ENCODE measurements at regions not wholly inside any gene's neighbourhood (a gene's known extent, or its start where the extent isn't known, plus 50 kb on each side); places are given as distances from the start of the nearest gene placed in this dataset.

- Histone ChIP-seq H3K4me1 (ENCODE audit: insufficient read depth) (peaks cover 15% of the 10 kb centered on the region), H3K79me2 (replicated peaks; ENCODE audit: insufficient read depth) (no peaks in the 10 kb centered on the region), H3K9me2 (ENCODE audit: insufficient read depth) (peaks cover 12% of the 10 kb centered on the region), H2AFZ (no peak overlapping the region), H3F3A (replicated peaks; ENCODE audit: low read depth) (no peaks in the 10 kb centered on the region), H3K4me2 (peak overlapping the region; percentile 12; the same call in 1 of the 2 replicates), H3K4me3 (no peak overlapping the region), H3K27ac (ENCODE audit: low read depth) (peak overlapping the region; percentile 71), H3K27me3 (ENCODE audit: insufficient read depth) (no peaks in the 10 kb centered on the region), H4K20me1 (replicated peaks; ENCODE audit: insufficient read depth) (no peaks in the 10 kb centered on the region), H3K36me3 (ENCODE audit: insufficient read depth) (no peaks in the 10 kb centered on the region)
- peak; percentile 67 for ATAC-seq
- peaks cover 21% of the 10 kb centered on the region for H3K9me3 Mint-ChIP-seq
- no peak for TF ChIP-seq ETS1 (IDR thresholded peaks at IDR 0.05)
- peak; percentile 78 for TF ChIP-seq NANOG (IDR thresholded peaks at IDR 0.05; ENCODE audit: borderline replicate concordance)
- TF ChIP-seq CTCF (conservative IDR thresholded peaks at IDR 0.05; ENCODE audit: low read depth in 2 of 2): no peak
- TF ChIP-seq ZNF114 (CRISPR knock-in tag; IDR thresholded peaks at IDR 0.05): no peak
- TF ChIP-seq STAT1 (IDR thresholded peaks at IDR 0.05; ENCODE audit: unreplicated experiment): no peak
- TF ChIP-seq EZH2 (IDR thresholded peaks at IDR 0.05; ENCODE audit: low read depth, unreplicated experiment): no peak
- DNase-seq (ENCODE audit: low spot score): peak; percentile 17
- H3K4me1 Mint-ChIP-seq: peaks cover 15% of the 10 kb centered on the region; the same call in 2 of the 3 replicates
- peak overlapping the region; percentile 20; the same call in 1 of the 3 replicates for H3K4me3 Mint-ChIP-seq
- H3K27me3 Mint-ChIP-seq (ENCODE audit: insufficient read depth, low read depth, poor library complexity): peaks cover 3% of the 10 kb centered on the region
- peaks cover 20% of the 10 kb centered on the region; the same call in 2 of the 3 replicates for H3K36me3 Mint-ChIP-seq (ENCODE audit: low read depth)
- H3K27ac Mint-ChIP-seq: peak overlapping the region; percentile 65
Observed at GRCh38 chr13:80584785-80585184, 243.9 kb upstream of the SPRY2 start.

- ATAC-seq: no peak; the same call in 2 of the 3 replicates
- Histone ChIP-seq H3K27me3 (ENCODE audit: insufficient read depth) (no peaks in the 10 kb centered on the region), H3F3A (replicated peaks; ENCODE audit: low read depth) (no peaks in the 10 kb centered on the region), H2AFZ (no peak overlapping the region), H3K4me1 (ENCODE audit: insufficient read depth) (peaks cover 17% of the 10 kb centered on the region), H4K20me1 (replicated peaks; ENCODE audit: insufficient read depth) (no peaks in the 10 kb centered on the region), H3K36me3 (ENCODE audit: insufficient read depth) (no peaks in the 10 kb centered on the region), H3K27ac (ENCODE audit: low read depth) (peak overlapping the region; percentile 71; the same call in 1 of the 2 replicates), H3K79me2 (replicated peaks; ENCODE audit: insufficient read depth) (no peaks in the 10 kb centered on the region), H3K4me2 (peak overlapping the region; percentile 12; the same call in 1 of the 2 replicates), H3K9me2 (ENCODE audit: insufficient read depth) (peaks cover 12% of the 10 kb centered on the region), H3K4me3 (no peak overlapping the region)
- Mint-ChIP-seq H3K27ac (peak overlapping the region; percentile 65), H3K27me3 (ENCODE audit: insufficient read depth, low read depth, poor library complexity) (peaks cover 3% of the 10 kb centered on the region), H3K4me1 (peaks cover 15% of the 10 kb centered on the region; the same call in 2 of the 3 replicates), H3K9me3 (peaks cover 22% of the 10 kb centered on the region), H3K36me3 (ENCODE audit: low read depth) (peaks cover 21% of the 10 kb centered on the region; the same call in 2 of the 3 replicates), H3K4me3 (no peak overlapping the region)
- no peak for DNase-seq (ENCODE audit: low spot score)
- TF ChIP-seq STAT1 (IDR thresholded peaks at IDR 0.05; ENCODE audit: unreplicated experiment): no peak
- peak; percentile 76 for TF ChIP-seq ZNF462 (CRISPR knock-in tag; IDR thresholded peaks at IDR 0.05)
Observed at GRCh38 chr13:80584306-80584705, 243.4 kb upstream of the SPRY2 start.
